HL-60 (cell line): ENCODE measurements at regions not wholly inside any gene's neighbourhood (a gene's known extent, or its start where the extent isn't known, plus 50 kb on each side); places are given as distances from the start of the nearest gene placed in this dataset.

Source experiments
- DNase-seq, 2 experiments: peaks; one replicate each; pipeline ENCODE4 v3.0.0-alpha.2; 2010 to 2020; ENCODE audit warnings: low read depth in 1 of 2, low spot score in 1 of 2
- H3K27ac ChIP-seq: fragments of 250-450 bp; sonication (Bioruptor Pico); replicated peaks from 2 replicates; pipeline ENCODE4 v1.5.1; 2020; ENCODE audit warnings: mild to moderate bottlenecking, moderate library complexity
- H3K27me3 ChIP-seq: fragments of 250-450 bp; sonication (Bioruptor Pico); 2 replicates; pipeline ENCODE4 v1.5.1; 2021; ENCODE audit warnings: mild to moderate bottlenecking, moderate library complexity; ENCODE audit not compliant: insufficient read depth, poor library complexity, severe bottlenecking
- H3K4me3 ChIP-seq: replicated peaks from 2 replicates; pipeline ENCODE4 v1.5.1; 2011; ENCODE audit warnings: mild to moderate bottlenecking, control low read depth, low read length; ENCODE audit not compliant: insufficient read depth
- CTCF ChIP-seq: IDR thresholded peaks from one replicate; pipeline ENCODE4 v1.5.1; 2011; ENCODE audit warnings: low read length, control low read depth, inconsistent platforms; ENCODE audit not compliant: insufficient read depth
- GABPA ChIP-seq: IDR thresholded peaks from 2 replicates; pipeline ENCODE4 v1.6.1; 2012; ENCODE audit warnings: low read depth
- POLR2AphosphoS5 ChIP-seq: IDR thresholded peaks from 2 replicates; pipeline ENCODE4 v1.6.1; 2012; ENCODE audit warnings: low read depth
- REST ChIP-seq: IDR thresholded peaks from 2 replicates; pipeline ENCODE4 v1.6.1; 2012; ENCODE audit warnings: low read depth; ENCODE audit not compliant: insufficient replicate concordance
- SPI1 ChIP-seq: IDR thresholded peaks from 2 replicates; pipeline ENCODE4 v1.6.1; 2012; ENCODE audit warnings: low read depth, mild to moderate bottlenecking, borderline replicate concordance

GRCh38 chr14:101186544-101186943 lies 283.0 kb upstream of the RTL1 start:
- no peak overlapping the region for H3K27ac ChIP-seq
- DNase-seq, result no peak
- TF ChIP-seq GABPA (no peak), SPI1 (no peak), POLR2AphosphoS5 (no peak), CTCF (no peak), REST (no peak)
- H3K4me3 ChIP-seq, result no peak overlapping the region
- no peaks in the 10 kb centered on the region for H3K27me3 ChIP-seq

GRCh38 chr14:101186992-101187815 lies 283.7 kb upstream of the RTL1 start:
- TF ChIP-seq POLR2AphosphoS5 (no peak), REST (no peak), SPI1 (no peak), CTCF (no peak), GABPA (no peak)
- no peaks in the 10 kb centered on the region for H3K27me3 ChIP-seq

GRCh38 chr14:101187816-101188570 lies 284.5 kb upstream of the RTL1 start:
- DNase-seq, result no peak
- TF ChIP-seq CTCF (no peak), SPI1 (no peak), REST (no peak), POLR2AphosphoS5 (no peak), GABPA (no peak)

More at GRCh38 chr14:101186992-101187815, 283.7 kb upstream of the RTL1 start:
- no peak for DNase-seq
- H3K27ac ChIP-seq, result no peak overlapping the region
- H3K4me3 ChIP-seq, result no peak overlapping the region

More at GRCh38 chr14:101187816-101188570, 284.5 kb upstream of the RTL1 start:
- no peaks in the 10 kb centered on the region for H3K27me3 ChIP-seq
- H3K4me3 ChIP-seq, result no peak overlapping the region
- no peak overlapping the region for H3K27ac ChIP-seq
